Smooth muscle cell (in vitro differentiated cells): ENCODE measurements at regions not wholly inside any gene's neighbourhood (a gene's known extent, or its start where the extent isn't known, plus 50 kb on each side); places are given as distances from the start of the nearest gene placed in this dataset.

Source experiments
- DNase-seq: peaks from one replicate; lab custom pipeline; 2025; ENCODE audit not compliant: unreplicated experiment; lab: John Stamatoyannopoulos, UW
- H2AFZ ChIP-seq: fragments of 200-600 bp; sonication (generic); 2 replicates; pipeline ENCODE4 v1.6.0; 2016; ENCODE audit warnings: antibody characterized with exemption, low read depth, mild to moderate bottlenecking
- H3F3A ChIP-seq: fragments of 200-600 bp; sonication (generic); 2 replicates; pipeline ENCODE4 v1.6.0; 2017; ENCODE audit warnings: antibody characterized with exemption, low read depth
- H3K27ac ChIP-seq: fragments of 200-600 bp; sonication (generic); 2 replicates; pipeline ENCODE4 v1.5.1; 2016; ENCODE audit warnings: low read depth, mild to moderate bottlenecking
- H3K27me3 ChIP-seq: fragments of 200-600 bp; sonication (generic); 2 replicates; pipeline ENCODE4 v1.6.1; 2016; ENCODE audit warnings: low read depth, mild to moderate bottlenecking
- H3K36me3 ChIP-seq: fragments of 200-600 bp; sonication (generic); 2 replicates; pipeline ENCODE4 v1.5.1; 2016; ENCODE audit warnings: low read depth
- H3K4me1 ChIP-seq: fragments of 200-600 bp; sonication (generic); 2 replicates; pipeline ENCODE4 v1.5.1; 2016; ENCODE audit warnings: low read depth
- H3K4me2 ChIP-seq: fragments of 200-600 bp; sonication (generic); 2 replicates; pipeline ENCODE4 v1.6.0; 2016; ENCODE audit warnings: mild to moderate bottlenecking
- H3K4me3 ChIP-seq: fragments of 200-600 bp; sonication (generic); 2 replicates; pipeline ENCODE4 v1.5.1; 2016; ENCODE audit warnings: mild to moderate bottlenecking
- H3K79me2 ChIP-seq: fragments of 200-600 bp; sonication (generic); 2 replicates; pipeline ENCODE4 v1.6.0; 2016; ENCODE audit warnings: low read depth, mild to moderate bottlenecking
- H3K9ac ChIP-seq: fragments of 200-600 bp; sonication (generic); 2 replicates; pipeline ENCODE4 v1.6.0; 2016; ENCODE audit warnings: low read depth
- H3K9me3 ChIP-seq: fragments of 200-600 bp; sonication (generic); replicated peaks from 2 replicates; pipeline ENCODE4 v1.5.1; 2016; ENCODE audit warnings: low read depth
- H4K20me1 ChIP-seq: fragments of 200-600 bp; sonication (generic); 2 replicates; pipeline ENCODE4 v1.6.0; 2016; ENCODE audit warnings: low read depth
- CTCF ChIP-seq: fragments of 200-600 bp; sonication (generic); IDR thresholded peaks from 2 replicates; pipeline ENCODE4 v1.5.1; 2017; ENCODE audit warnings: borderline replicate concordance, mild to moderate bottlenecking, antibody characterized with exemption; ENCODE audit not compliant: insufficient read depth, poor library complexity, severe bottlenecking
- WGBS: methylation state at CpG from one replicate; pipeline ENCODE4 v1.1.7; 2016; ENCODE audit warnings: low lambda C conversion rate; 5-methylcytosine and 5-hydroxymethylcytosine counted together

- Histone ChIP-seq H3K79me2 (no peaks in the 10 kb centered on the region), H3K4me1 (no peaks in the 10 kb centered on the region), H3K4me2 (no peak overlapping the region), H3K27ac (no peak overlapping the region), H3K9me3 (no peaks in the 10 kb centered on the region), H3K36me3 (no peaks in the 10 kb centered on the region), H3K4me3 (no peak overlapping the region), H3F3A (no peaks in the 10 kb centered on the region), H4K20me1 (no peaks in the 10 kb centered on the region), H3K9ac (no peak overlapping the region), H2AFZ (peak overlapping the region; percentile 18), H3K27me3 (no peaks in the 10 kb centered on the region)
- no peak for TF ChIP-seq CTCF
- DNase-seq = no peak
- WGBS = 80% methylated on average over 5 of the region's 5 CpGs
Observed at GRCh38 chr2:82027921-82028615, 1723.5 kb upstream of the LRRTM1 start.

- 35% methylated on average over 6 of the region's 6 CpGs for WGBS
- peak; percentile 51 for TF ChIP-seq CTCF
Observed at GRCh38 chr2:82023710-82024109, 1719.2 kb upstream of the LRRTM1 start.

GRCh38 chr2:82013641-82014040 lies 1709.1 kb upstream of the LRRTM1 start:
- Histone ChIP-seq H3K36me3 (no peaks in the 10 kb centered on the region), H3F3A (no peaks in the 10 kb centered on the region), H3K27me3 (no peaks in the 10 kb centered on the region), H2AFZ (no peak overlapping the region), H3K79me2 (no peaks in the 10 kb centered on the region), H3K9ac (no peak overlapping the region), H3K27ac (no peak overlapping the region), H3K4me3 (no peak overlapping the region), H3K9me3 (no peaks in the 10 kb centered on the region), H3K4me2 (no peak overlapping the region), H4K20me1 (no peaks in the 10 kb centered on the region), H3K4me1 (no peaks in the 10 kb centered on the region)
- DNase-seq = no peak
- 37% methylated on average over 6 of the region's 6 CpGs for WGBS
- TF ChIP-seq CTCF = no peak

More at GRCh38 chr2:82023710-82024109, 1719.2 kb upstream of the LRRTM1 start:
- H3F3A ChIP-seq = no peaks in the 10 kb centered on the region
- H3K27me3 ChIP-seq = no peaks in the 10 kb centered on the region
- no peaks in the 10 kb centered on the region for H4K20me1 ChIP-seq
- no peaks in the 10 kb centered on the region for H3K79me2 ChIP-seq
- H3K4me1 ChIP-seq = no peaks in the 10 kb centered on the region
- no peak overlapping the region for H3K27ac ChIP-seq
- H3K4me3 ChIP-seq = no peak overlapping the region
- peak overlapping the region; percentile 63 for H2AFZ ChIP-seq
- H3K36me3 ChIP-seq = no peaks in the 10 kb centered on the region
- H3K4me2 ChIP-seq = no peak overlapping the region
- H3K9me3 ChIP-seq = no peaks in the 10 kb centered on the region
- no peak for DNase-seq
- no peak overlapping the region for H3K9ac ChIP-seq
